ENCODE measurements at regions not wholly inside any gene's neighbourhood (a gene's known extent, or its start where the extent isn't known, plus 50 kb on each side); places are given as distances from the start of the nearest gene placed in this dataset.

DNA sequence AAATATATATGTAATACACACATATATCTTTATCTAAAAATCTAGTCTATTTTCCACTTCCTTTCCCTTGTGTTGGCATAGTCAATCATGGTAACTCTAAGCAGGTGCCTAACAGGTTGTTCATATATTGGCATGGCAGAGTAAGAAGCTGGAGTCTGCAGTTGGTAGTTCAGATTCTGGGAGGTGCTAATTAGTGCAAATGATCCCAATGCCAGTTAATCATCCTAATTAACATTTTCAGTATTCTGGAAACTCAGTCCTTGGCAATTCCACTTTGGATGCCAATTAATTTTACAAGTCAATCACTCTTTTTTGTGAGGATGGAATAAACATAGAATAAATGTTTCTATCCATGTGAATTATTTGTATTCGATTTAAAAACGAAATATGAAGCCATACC, 863.7 kb upstream of the SOX9 start:
- Histone ChIP-seq H3K4me1 (ENCODE audit: control insufficient read depth, insufficient read depth, low read length) (no peaks in the 10 kb centered on the region), H3K9me3 (ENCODE audit: control insufficient read depth, insufficient read depth, low read depth, low read length) (no peaks in the 10 kb centered on the region), H3K36me3 (ENCODE audit: control insufficient read depth, insufficient read depth, low read length) (no peaks in the 10 kb centered on the region), H3K27me3 (ENCODE audit: control insufficient read depth, insufficient read depth, low read length) (no peaks in the 10 kb centered on the region), H3K27ac (ENCODE audit: low read length) (no peak overlapping the region), H3K4me3 (ENCODE audit: low read depth in 2 of 2, low read length in 2 of 2) (no peak overlapping the region)
- BruUV-seq (replicated peaks), result no TSS peak
- in situ Hi-C loops (cut with HindIII; ENCODE audit: low pct_unique_long_range_greater_than_20kb, low sequenced_read_pairs) (no loop called here), intact Hi-C loops (cut with micrococcal nuclease; ENCODE audit: unreplicated experiment) (no loop called here)
- ATAC-seq (no peak), DNase-seq (ENCODE audit: low read depth, low spot score) (no peak)
- POLR2A ChIA-PET, result no interaction called here
- CTCF ChIA-PET, result no interaction called here
- TF ChIP-seq, protein P1, sequence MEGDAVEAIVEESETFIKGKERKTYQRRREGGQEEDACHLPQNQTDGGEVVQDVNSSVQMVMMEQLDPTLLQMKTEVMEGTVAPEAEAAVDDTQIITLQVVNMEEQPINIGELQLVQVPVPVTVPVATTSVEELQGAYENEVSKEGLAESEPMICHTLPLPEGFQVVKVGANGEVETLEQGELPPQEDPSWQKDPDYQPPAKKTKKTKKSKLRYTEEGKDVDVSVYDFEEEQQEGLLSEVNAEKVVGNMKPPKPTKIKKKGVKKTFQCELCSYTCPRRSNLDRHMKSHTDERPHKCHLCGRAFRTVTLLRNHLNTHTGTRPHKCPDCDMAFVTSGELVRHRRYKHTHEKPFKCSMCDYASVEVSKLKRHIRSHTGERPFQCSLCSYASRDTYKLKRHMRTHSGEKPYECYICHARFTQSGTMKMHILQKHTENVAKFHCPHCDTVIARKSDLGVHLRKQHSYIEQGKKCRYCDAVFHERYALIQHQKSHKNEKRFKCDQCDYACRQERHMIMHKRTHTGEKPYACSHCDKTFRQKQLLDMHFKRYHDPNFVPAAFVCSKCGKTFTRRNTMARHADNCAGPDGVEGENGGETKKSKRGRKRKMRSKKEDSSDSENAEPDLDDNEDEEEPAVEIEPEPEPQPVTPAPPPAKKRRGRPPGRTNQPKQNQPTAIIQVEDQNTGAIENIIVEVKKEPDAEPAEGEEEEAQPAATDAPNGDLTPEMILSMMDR (IDR thresholded peaks at IDR 0.05), result no peak
- TF ChIP-seq SIN3A (IDR thresholded peaks at IDR 0.05; ENCODE audit: borderline replicate concordance, insufficient read depth, low read depth, low read length) (no peak), TCF7L2 (IDR thresholded peaks at IDR 0.05; ENCODE audit: low read depth, low read length) (no peak), POLR2AphosphoS5 (IDR thresholded peaks at IDR 0.05; ENCODE audit: low read depth, low read length) (no peak)
- TF ChIP-seq, protein P2, sequence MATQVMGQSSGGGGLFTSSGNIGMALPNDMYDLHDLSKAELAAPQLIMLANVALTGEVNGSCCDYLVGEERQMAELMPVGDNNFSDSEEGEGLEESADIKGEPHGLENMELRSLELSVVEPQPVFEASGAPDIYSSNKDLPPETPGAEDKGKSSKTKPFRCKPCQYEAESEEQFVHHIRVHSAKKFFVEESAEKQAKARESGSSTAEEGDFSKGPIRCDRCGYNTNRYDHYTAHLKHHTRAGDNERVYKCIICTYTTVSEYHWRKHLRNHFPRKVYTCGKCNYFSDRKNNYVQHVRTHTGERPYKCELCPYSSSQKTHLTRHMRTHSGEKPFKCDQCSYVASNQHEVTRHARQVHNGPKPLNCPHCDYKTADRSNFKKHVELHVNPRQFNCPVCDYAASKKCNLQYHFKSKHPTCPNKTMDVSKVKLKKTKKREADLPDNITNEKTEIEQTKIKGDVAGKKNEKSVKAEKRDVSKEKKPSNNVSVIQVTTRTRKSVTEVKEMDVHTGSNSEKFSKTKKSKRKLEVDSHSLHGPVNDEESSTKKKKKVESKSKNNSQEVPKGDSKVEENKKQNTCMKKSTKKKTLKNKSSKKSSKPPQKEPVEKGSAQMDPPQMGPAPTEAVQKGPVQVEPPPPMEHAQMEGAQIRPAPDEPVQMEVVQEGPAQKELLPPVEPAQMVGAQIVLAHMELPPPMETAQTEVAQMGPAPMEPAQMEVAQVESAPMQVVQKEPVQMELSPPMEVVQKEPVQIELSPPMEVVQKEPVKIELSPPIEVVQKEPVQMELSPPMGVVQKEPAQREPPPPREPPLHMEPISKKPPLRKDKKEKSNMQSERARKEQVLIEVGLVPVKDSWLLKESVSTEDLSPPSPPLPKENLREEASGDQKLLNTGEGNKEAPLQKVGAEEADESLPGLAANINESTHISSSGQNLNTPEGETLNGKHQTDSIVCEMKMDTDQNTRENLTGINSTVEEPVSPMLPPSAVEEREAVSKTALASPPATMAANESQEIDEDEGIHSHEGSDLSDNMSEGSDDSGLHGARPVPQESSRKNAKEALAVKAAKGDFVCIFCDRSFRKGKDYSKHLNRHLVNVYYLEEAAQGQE (IDR thresholded peaks at IDR 0.05; ENCODE audit: insufficient read depth in 1 of 2, low read depth in 2 of 2, low read length in 1 of 2), result no peak

DNA sequence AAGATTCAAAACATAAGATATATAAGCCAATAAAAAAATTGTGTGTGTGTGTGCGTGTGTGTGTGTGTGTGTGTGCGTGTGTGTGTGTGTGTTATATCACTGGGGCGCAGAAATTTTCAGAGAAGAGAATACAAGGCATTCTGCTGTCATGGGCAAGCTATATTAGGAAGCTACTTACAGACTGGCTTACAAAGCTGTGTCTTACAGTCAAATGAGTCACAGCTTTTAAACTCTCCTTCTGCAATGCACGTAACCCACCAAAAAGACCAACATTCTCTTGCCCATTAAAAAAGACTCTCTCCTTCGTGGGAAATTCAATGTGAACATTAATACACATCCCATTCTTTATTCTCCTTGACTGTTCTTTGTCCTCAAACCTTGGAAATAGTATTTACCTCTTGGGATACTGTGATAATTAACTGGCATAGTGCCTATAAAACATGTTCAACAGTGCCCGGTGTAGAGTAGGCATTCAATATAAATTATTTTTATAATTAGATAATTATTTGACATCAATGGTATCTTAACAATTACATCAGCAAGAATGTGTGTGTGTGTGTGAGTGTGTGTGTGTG, 860.4 kb upstream of the SOX9 start:
- intact Hi-C loops (cut with micrococcal nuclease; ENCODE audit: unreplicated experiment) (no loop called here), in situ Hi-C loops (cut with HindIII; ENCODE audit: low pct_unique_long_range_greater_than_20kb, low sequenced_read_pairs) (no loop called here)
- no TSS peak for BruUV-seq (replicated peaks)
- DNase-seq (ENCODE audit: low read depth, low spot score) (no peak), ATAC-seq (no peak)
- no peak overlapping the region for H3K4me3 ChIP-seq (ENCODE audit: low read depth in 2 of 2, low read length in 2 of 2)
- no peak for TF ChIP-seq SIN3A (IDR thresholded peaks at IDR 0.05; ENCODE audit: borderline replicate concordance, insufficient read depth, low read depth, low read length)
- TF ChIP-seq, protein P1 (IDR thresholded peaks at IDR 0.05), result no peak
- TF ChIP-seq, protein P2 (IDR thresholded peaks at IDR 0.05; ENCODE audit: insufficient read depth in 1 of 2, low read depth in 2 of 2, low read length in 1 of 2), result no peak
- TF ChIP-seq TCF7L2 (IDR thresholded peaks at IDR 0.05; ENCODE audit: low read depth, low read length), result no peak
- TF ChIP-seq POLR2AphosphoS5 (IDR thresholded peaks at IDR 0.05; ENCODE audit: low read depth, low read length), result no peak
- no peaks in the 10 kb centered on the region for H3K36me3 ChIP-seq (ENCODE audit: control insufficient read depth, insufficient read depth, low read length)
- ChIA-PET CTCF (no interaction called here), POLR2A (interaction anchor here (0.6 kb wide), 1 partner anchor 862 kb away, joined by 13 read pairs; no protein-coding TSS in a partner anchor)
- no peaks in the 10 kb centered on the region for H3K9me3 ChIP-seq (ENCODE audit: control insufficient read depth, insufficient read depth, low read depth, low read length)
- H3K27me3 ChIP-seq (ENCODE audit: control insufficient read depth, insufficient read depth, low read length), result no peaks in the 10 kb centered on the region
- no peaks in the 10 kb centered on the region for H3K4me1 ChIP-seq (ENCODE audit: control insufficient read depth, insufficient read depth, low read length)
- H3K27ac ChIP-seq (ENCODE audit: low read length), result no peak overlapping the region

All from Panc1 (cell line).